ENCODE measurements at regions not wholly inside any gene's neighbourhood (a gene's known extent, or its start where the extent isn't known, plus 50 kb on each side); places are given as distances from the start of the nearest gene placed in this dataset.

GRCh38 chr6:67244037-67244436, 1391.0 kb upstream of the ADGRB3 start:
- H2BK12ac ChIP-seq (ENCODE audit: low read depth, low read length) = no peak overlapping the region
- no peaks in the 10 kb centered on the region for H4K20me1 ChIP-seq (replicated peaks in 1 of 2; ENCODE audit: control insufficient read depth in 1 of 2, insufficient read depth in 2 of 2, low read length in 2 of 2)
- H3K14ac ChIP-seq (ENCODE audit: insufficient read length) = no peak overlapping the region
- H3K4me1 ChIP-seq (replicated peaks in 1 of 4; ENCODE audit: control insufficient read depth in 3 of 4, insufficient read depth in 4 of 4, low read length in 3 of 4) = no peaks in the 10 kb centered on the region
- 95% methylated on average over 6 of the region's 6 CpGs; no CpG with 5 or more reads in 1 of the 2 experiments for WGBS, 2 experiments (ENCODE audit: extremely low coverage in 1 of 2, insufficient coverage in 1 of 2, insufficient read length in 1 of 2, insufficient replicate concordance in 2 of 2, low coverage in 1 of 2, low lambda C conversion rate in 2 of 2, missing lambda C conversion rate in 1 of 2)
- H2BK120ac ChIP-seq (replicated peaks; ENCODE audit: low read depth, low read length) = no peak overlapping the region
- ChIA-PET CTCF (ENCODE audit: partially characterized antibody) (no interaction called here), POLR2A (ENCODE audit: partially characterized antibody) (no interaction called here)
- no peak for DNase-seq (ENCODE audit: low read depth in 1 of 2, low spot score in 2 of 2)
- no peaks in the 10 kb centered on the region for H3K36me3 ChIP-seq (ENCODE audit: control insufficient read depth in 2 of 4, insufficient read depth in 4 of 4, low read length in 3 of 4)
- no peaks in the 10 kb centered on the region for H3K79me1 ChIP-seq (ENCODE audit: low read depth, low read length)
- H3K27me3 ChIP-seq (replicated peaks in 1 of 4; ENCODE audit: control insufficient read depth in 3 of 4, extremely low read depth in 1 of 4, insufficient read depth in 3 of 4, low read length in 3 of 4) = no peaks in the 10 kb centered on the region
- H4K91ac ChIP-seq (replicated peaks; ENCODE audit: insufficient read length, low read length) = no peak overlapping the region
- no peak overlapping the region for H3K4me3 ChIP-seq (ENCODE audit: extremely low read depth in 1 of 4, insufficient read depth in 2 of 4, low read depth in 3 of 4, low read length in 4 of 4)
- no peaks in the 10 kb centered on the region for H3K23me2 ChIP-seq (ENCODE audit: low read depth, low read length)
- H3K56ac ChIP-seq (replicated peaks; ENCODE audit: insufficient read length, low read depth, low read length) = no peak overlapping the region
- H2BK20ac ChIP-seq (ENCODE audit: low read length) = no peak overlapping the region
- H3K27ac ChIP-seq (ENCODE audit: low read depth, low read length) = no peak overlapping the region
- no peak overlapping the region for H3K9ac ChIP-seq (replicated peaks in 1 of 4; ENCODE audit: extremely low read depth in 1 of 4, low read depth in 3 of 4, low read length in 3 of 4)
- no peaks in the 10 kb centered on the region for H3K9me3 ChIP-seq (ENCODE audit: insufficient read depth in 2 of 2, low read depth in 1 of 2, low read length in 1 of 2)
- no peak overlapping the region for H2AK5ac ChIP-seq (ENCODE audit: low read depth, low read length)
- H3K18ac ChIP-seq (ENCODE audit: extremely low read depth, low read length) = no peak overlapping the region
- no peak overlapping the region for H3K23ac ChIP-seq (ENCODE audit: insufficient read length)
- no peak overlapping the region for H3K4ac ChIP-seq (replicated peaks; ENCODE audit: insufficient read length, low read depth, low read length)
- no peak overlapping the region for H4K5ac ChIP-seq (ENCODE audit: insufficient read length, low read depth, low read length)
- no peak overlapping the region for H3K4me2 ChIP-seq (ENCODE audit: insufficient read depth in 1 of 2, low read depth in 2 of 2, low read length in 2 of 2)
- H3K79me2 ChIP-seq (ENCODE audit: control insufficient read depth in 1 of 2, insufficient read depth in 2 of 2, low read length in 2 of 2) = no peaks in the 10 kb centered on the region
- H4K8ac ChIP-seq (ENCODE audit: extremely low read depth, insufficient read depth, low read length) = no peak overlapping the region
- no peak overlapping the region for H2BK5ac ChIP-seq (ENCODE audit: low read depth, low read length)
- no peak for FAIRE-seq
- no peak overlapping the region for H2BK15ac ChIP-seq (ENCODE audit: low read length)
- no peak overlapping the region for H2AFZ ChIP-seq (ENCODE audit: low read length)
- no peak for TF ChIP-seq SIN3A (conservative IDR thresholded peaks at IDR 0.05 in 1 of 2, IDR thresholded peaks at IDR 0.05 in 1 of 2; ENCODE audit: low read depth in 1 of 2, low read length in 2 of 2)

Measured in H1 (cell line).